Neural cell (in vitro differentiated cells): ENCODE measurements at regions not wholly inside any gene's neighbourhood (a gene's known extent, or its start where the extent isn't known, plus 50 kb on each side); places are given as distances from the start of the nearest gene placed in this dataset.

Experiments used
- H2AFZ ChIP-seq: fragments of 200-600, 300-800 bp; sonication (generic), shearing (Covaris generic); 2 replicates; pipeline ENCODE4 v1.6.0; 2014; ENCODE audit warnings: low read depth, mild to moderate bottlenecking, antibody characterized with exemption, low read length, moderate library complexity
- H3F3A ChIP-seq: fragments of 200-600 bp; shearing (Covaris generic); 2 replicates; pipeline ENCODE4 v1.6.1; 2016; ENCODE audit warnings: mild to moderate bottlenecking, moderate library complexity, mixed read lengths, antibody characterized with exemption, low read length; ENCODE audit not compliant: insufficient read depth, poor library complexity, severe bottlenecking
- H3K27ac ChIP-seq: fragments of 200-600, 300-800 bp; sonication (generic), shearing (Covaris generic); 2 replicates; pipeline ENCODE4 v1.5.1; 2014; ENCODE audit warnings: mild to moderate bottlenecking, low read length, moderate library complexity
- H3K27me3 ChIP-seq: fragments of 300-800, 200-600 bp; sonication (generic), shearing (Covaris generic); 2 replicates; pipeline ENCODE4 v1.6.0; 2014; ENCODE audit warnings: mild to moderate bottlenecking, low read depth, low read length, moderate library complexity; ENCODE audit not compliant: insufficient read depth
- H3K36me3 ChIP-seq: fragments of 300-800, 200-600 bp; sonication (generic), shearing (Covaris generic); 2 replicates; pipeline ENCODE4 v1.5.1; 2014; ENCODE audit warnings: mild to moderate bottlenecking, antibody characterized with exemption, low read length, moderate library complexity; ENCODE audit not compliant: insufficient read depth
- H3K4me2 ChIP-seq: fragments of 300-800, 200-600 bp; sonication (generic), shearing (Covaris generic); 2 replicates; pipeline ENCODE4 v1.6.0; 2014; ENCODE audit warnings: mild to moderate bottlenecking, low read length
- H3K4me3 ChIP-seq: fragments of 300-800, 200-600 bp; sonication (generic), shearing (Covaris generic); 2 replicates; pipeline ENCODE4 v1.5.1; 2014; ENCODE audit warnings: mild to moderate bottlenecking, low read length, moderate library complexity
- H3K79me2 ChIP-seq: fragments of 200-600 bp; shearing (Covaris generic); replicated peaks from 2 replicates; pipeline ENCODE4 v1.6.0; 2014; ENCODE audit warnings: mild to moderate bottlenecking, low read length, moderate library complexity; ENCODE audit not compliant: insufficient read depth
- H3K9ac ChIP-seq: fragments of 300-800, 200-600 bp; sonication (generic), shearing (Covaris generic); 2 replicates; pipeline ENCODE4 v1.6.1; 2016; ENCODE audit warnings: mild to moderate bottlenecking, low read length, mixed read lengths
- H3K9me2 ChIP-seq: fragments of 200-600 bp; shearing (Covaris generic); 2 replicates; pipeline ENCODE4 v1.6.1; 2016; ENCODE audit warnings: mild to moderate bottlenecking, low read length, mixed read lengths; ENCODE audit not compliant: insufficient read depth
- H3K9me3 ChIP-seq: fragments of 200-600, 300-800 bp; sonication (generic), shearing (Covaris generic); 2 replicates; pipeline ENCODE4 v1.6.1; 2016; ENCODE audit warnings: mild to moderate bottlenecking, mixed run types, low read length, moderate library complexity, mixed read lengths
- H4K20me1 ChIP-seq: fragments of 200-600 bp; shearing (Covaris generic); 2 replicates; pipeline ENCODE4 v1.6.1; 2016; ENCODE audit warnings: mild to moderate bottlenecking, mixed run types; ENCODE audit not compliant: insufficient read depth
- EP300 ChIP-seq: fragments of 450-650 bp; conservative IDR thresholded peaks from 2 replicates; pipeline ENCODE4 v1.6.1; 2014; ENCODE audit warnings: antibody characterized with exemption, mild to moderate bottlenecking, moderate library complexity; ENCODE audit not compliant: poor library complexity, severe bottlenecking
- EZH2 ChIP-seq: fragments of 200-600, 300-800 bp; shearing (Covaris generic), sonication (generic); IDR thresholded peaks from 2 replicates; pipeline ENCODE4 v1.6.1; 2014; ENCODE audit warnings: antibody characterized with exemption, low read length, borderline replicate concordance, mild to moderate bottlenecking; ENCODE audit not compliant: insufficient read depth, poor library complexity, severe bottlenecking
- MXI1 ChIP-seq: fragments of 450-650 bp; conservative IDR thresholded peaks from 2 replicates; pipeline ENCODE4 v1.6.1; 2014; ENCODE audit warnings: antibody characterized with exemption, mild to moderate bottlenecking; ENCODE audit not compliant: poor library complexity, severe bottlenecking
- POLR2AphosphoS5 ChIP-seq: IDR thresholded peaks from 2 replicates; pipeline ENCODE4 v1.6.1; 2012
- RAD21 ChIP-seq: fragments of 450-650 bp; conservative IDR thresholded peaks from 2 replicates; pipeline ENCODE4 v1.6.1; 2014; ENCODE audit warnings: antibody characterized with exemption, mild to moderate bottlenecking, moderate library complexity
- SMC3 ChIP-seq: fragments of 450-650 bp; conservative IDR thresholded peaks from 2 replicates; pipeline ENCODE4 v1.6.1; 2014; ENCODE audit warnings: antibody characterized with exemption, mild to moderate bottlenecking, moderate library complexity; ENCODE audit not compliant: poor library complexity
- TAF1 ChIP-seq: IDR thresholded peaks from 2 replicates; pipeline ENCODE4 v1.6.1; 2012; ENCODE audit warnings: low read depth
- TF ChIP-seq, protein P1 (sequence below): IDR thresholded peaks from 2 replicates; pipeline ENCODE4 v1.6.1; 2012; ENCODE audit warnings: borderline replicate concordance
- TF ChIP-seq, protein P2 (sequence below): fragments of 450-650 bp; IDR thresholded peaks from 2 replicates; pipeline ENCODE4 v1.5.1; 2014; ENCODE audit warnings: antibody characterized with exemption, mild to moderate bottlenecking, moderate library complexity; ENCODE audit not compliant: poor library complexity, severe bottlenecking

DNA sequence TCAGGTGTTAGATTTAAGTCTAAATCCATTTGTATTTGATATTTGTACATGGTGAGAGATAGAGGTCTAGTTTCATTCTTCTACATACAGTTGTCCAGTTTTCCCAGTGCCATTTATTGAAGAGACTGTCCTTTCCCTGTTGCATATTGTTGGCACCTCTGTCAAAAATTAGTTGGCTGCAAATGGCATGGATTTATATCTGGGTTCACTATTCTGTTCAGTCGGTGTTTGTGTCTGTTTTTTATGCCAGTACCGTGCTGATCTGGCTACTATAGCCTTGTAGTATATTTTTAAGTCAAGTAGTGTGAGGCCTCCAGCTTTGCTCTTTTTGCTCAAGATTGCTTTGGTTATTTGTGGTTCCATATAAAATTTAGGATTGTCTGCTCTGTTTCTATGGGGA, 176.2 kb upstream of the DMRT1 start:
- H3F3A ChIP-seq: no peaks in the 10 kb centered on the region
- no peak overlapping the region for H3K27ac ChIP-seq
- no peak overlapping the region for H2AFZ ChIP-seq
- no peak for TF ChIP-seq EP300
- TF ChIP-seq POLR2AphosphoS5: no peak
- no peak for TF ChIP-seq RAD21
- no peak for TF ChIP-seq EZH2
- TF ChIP-seq MXI1: no peak
- TF ChIP-seq SMC3: no peak
- TF ChIP-seq, protein P1, sequence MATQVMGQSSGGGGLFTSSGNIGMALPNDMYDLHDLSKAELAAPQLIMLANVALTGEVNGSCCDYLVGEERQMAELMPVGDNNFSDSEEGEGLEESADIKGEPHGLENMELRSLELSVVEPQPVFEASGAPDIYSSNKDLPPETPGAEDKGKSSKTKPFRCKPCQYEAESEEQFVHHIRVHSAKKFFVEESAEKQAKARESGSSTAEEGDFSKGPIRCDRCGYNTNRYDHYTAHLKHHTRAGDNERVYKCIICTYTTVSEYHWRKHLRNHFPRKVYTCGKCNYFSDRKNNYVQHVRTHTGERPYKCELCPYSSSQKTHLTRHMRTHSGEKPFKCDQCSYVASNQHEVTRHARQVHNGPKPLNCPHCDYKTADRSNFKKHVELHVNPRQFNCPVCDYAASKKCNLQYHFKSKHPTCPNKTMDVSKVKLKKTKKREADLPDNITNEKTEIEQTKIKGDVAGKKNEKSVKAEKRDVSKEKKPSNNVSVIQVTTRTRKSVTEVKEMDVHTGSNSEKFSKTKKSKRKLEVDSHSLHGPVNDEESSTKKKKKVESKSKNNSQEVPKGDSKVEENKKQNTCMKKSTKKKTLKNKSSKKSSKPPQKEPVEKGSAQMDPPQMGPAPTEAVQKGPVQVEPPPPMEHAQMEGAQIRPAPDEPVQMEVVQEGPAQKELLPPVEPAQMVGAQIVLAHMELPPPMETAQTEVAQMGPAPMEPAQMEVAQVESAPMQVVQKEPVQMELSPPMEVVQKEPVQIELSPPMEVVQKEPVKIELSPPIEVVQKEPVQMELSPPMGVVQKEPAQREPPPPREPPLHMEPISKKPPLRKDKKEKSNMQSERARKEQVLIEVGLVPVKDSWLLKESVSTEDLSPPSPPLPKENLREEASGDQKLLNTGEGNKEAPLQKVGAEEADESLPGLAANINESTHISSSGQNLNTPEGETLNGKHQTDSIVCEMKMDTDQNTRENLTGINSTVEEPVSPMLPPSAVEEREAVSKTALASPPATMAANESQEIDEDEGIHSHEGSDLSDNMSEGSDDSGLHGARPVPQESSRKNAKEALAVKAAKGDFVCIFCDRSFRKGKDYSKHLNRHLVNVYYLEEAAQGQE: no peak
- TF ChIP-seq TAF1: no peak
- TF ChIP-seq, protein P2, sequence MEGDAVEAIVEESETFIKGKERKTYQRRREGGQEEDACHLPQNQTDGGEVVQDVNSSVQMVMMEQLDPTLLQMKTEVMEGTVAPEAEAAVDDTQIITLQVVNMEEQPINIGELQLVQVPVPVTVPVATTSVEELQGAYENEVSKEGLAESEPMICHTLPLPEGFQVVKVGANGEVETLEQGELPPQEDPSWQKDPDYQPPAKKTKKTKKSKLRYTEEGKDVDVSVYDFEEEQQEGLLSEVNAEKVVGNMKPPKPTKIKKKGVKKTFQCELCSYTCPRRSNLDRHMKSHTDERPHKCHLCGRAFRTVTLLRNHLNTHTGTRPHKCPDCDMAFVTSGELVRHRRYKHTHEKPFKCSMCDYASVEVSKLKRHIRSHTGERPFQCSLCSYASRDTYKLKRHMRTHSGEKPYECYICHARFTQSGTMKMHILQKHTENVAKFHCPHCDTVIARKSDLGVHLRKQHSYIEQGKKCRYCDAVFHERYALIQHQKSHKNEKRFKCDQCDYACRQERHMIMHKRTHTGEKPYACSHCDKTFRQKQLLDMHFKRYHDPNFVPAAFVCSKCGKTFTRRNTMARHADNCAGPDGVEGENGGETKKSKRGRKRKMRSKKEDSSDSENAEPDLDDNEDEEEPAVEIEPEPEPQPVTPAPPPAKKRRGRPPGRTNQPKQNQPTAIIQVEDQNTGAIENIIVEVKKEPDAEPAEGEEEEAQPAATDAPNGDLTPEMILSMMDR: no peak
- no peak overlapping the region for H3K4me2 ChIP-seq
- H3K27me3 ChIP-seq: no peaks in the 10 kb centered on the region
- no peaks in the 10 kb centered on the region for H4K20me1 ChIP-seq
- H3K9me2 ChIP-seq: no peaks in the 10 kb centered on the region
- H3K9ac ChIP-seq: no peak overlapping the region
- no peaks in the 10 kb centered on the region for H3K9me3 ChIP-seq
- H3K79me2 ChIP-seq: no peaks in the 10 kb centered on the region
- H3K4me3 ChIP-seq: no peak overlapping the region
- H3K36me3 ChIP-seq: no peaks in the 10 kb centered on the region

DNA sequence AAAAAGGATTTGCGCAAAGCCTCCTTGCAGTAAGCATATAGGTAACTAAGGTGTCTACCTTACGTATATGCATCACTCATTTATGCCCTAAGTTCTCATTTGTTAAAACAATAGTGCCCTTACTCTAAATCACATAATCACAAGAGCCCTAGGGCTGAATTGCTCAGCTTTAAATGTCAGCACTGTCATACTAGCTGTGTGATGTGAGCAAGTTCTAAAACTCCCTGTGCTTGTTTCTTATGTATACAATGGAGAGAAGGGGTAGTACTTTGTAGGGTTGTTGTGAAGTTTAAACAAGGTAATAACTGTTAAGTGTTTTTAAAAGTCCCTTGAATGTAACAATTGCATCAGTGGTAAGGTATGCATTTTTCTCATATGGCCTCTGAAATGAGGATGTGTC, 169.5 kb upstream of the DMRT1 start:
- H3K27ac ChIP-seq: no peak overlapping the region
- no peaks in the 10 kb centered on the region for H3F3A ChIP-seq
- H3K4me2 ChIP-seq: no peak overlapping the region
- no peaks in the 10 kb centered on the region for H3K27me3 ChIP-seq
- no peaks in the 10 kb centered on the region for H3K9me2 ChIP-seq
- no peak overlapping the region for H3K4me3 ChIP-seq
- no peak overlapping the region for H2AFZ ChIP-seq
- no peak overlapping the region for H3K9ac ChIP-seq
- no peaks in the 10 kb centered on the region for H3K36me3 ChIP-seq
- no peaks in the 10 kb centered on the region for H3K79me2 ChIP-seq
- TF ChIP-seq SMC3 (no peak), MXI1 (no peak), TAF1 (no peak), EZH2 (no peak), EP300 (no peak), RAD21 (no peak), POLR2AphosphoS5 (no peak)
- TF ChIP-seq, protein P1: no peak
- TF ChIP-seq, protein P2: no peak
- H3K9me3 ChIP-seq: no peaks in the 10 kb centered on the region
- H4K20me1 ChIP-seq: no peaks in the 10 kb centered on the region
